ENCODE measurements at regions not wholly inside any gene's neighbourhood (a gene's known extent, or its start where the extent isn't known, plus 50 kb on each side); places are given as distances from the start of the nearest gene placed in this dataset.

- DNase-seq = no peak
These were observed 194.4 kb upstream of the TLE4 start for GRCh38 chr9:79377339-79377855.

DNA sequence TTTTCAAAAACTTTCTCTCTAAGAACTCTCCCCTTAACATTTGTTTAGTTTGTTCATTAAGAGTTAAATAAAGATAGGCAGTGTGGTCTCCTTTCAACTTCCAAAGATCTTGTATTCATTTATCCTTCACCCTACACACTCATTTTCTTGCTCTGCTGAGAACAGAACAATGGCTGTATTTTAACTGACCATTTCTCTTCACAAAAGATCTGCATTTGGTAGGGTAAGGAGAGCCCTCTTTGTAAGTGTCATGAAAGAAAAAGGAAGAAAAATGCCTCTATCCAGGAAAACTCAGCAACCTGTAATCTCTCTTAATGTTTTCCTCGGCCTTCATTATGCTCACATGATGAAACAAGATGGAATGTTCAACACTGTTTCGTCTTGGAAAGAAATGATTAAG lies 193.7 kb upstream of the TLE4 start:
- DNase-seq = no peak

DNA sequence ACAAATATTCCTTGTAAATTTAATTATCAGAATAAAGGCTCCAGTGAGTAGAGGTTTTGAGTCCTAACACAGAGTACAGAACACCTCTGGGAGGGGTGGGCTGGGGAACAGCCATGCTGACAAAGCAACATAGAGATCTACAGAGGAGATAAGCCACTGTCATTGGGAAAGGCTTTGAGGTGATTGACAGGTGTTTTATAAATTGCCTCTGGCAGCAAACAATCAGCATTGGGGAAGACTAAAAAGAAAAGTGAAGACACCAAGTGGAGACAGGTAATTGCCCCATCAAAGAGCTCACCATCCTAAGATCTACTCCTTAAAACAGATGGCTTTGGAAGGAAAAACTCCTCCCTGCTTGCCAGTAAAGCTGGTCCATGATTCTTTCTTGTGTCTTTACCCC lies 189.7 kb upstream of the TLE4 start:
- DNase-seq = no peak

DNA sequence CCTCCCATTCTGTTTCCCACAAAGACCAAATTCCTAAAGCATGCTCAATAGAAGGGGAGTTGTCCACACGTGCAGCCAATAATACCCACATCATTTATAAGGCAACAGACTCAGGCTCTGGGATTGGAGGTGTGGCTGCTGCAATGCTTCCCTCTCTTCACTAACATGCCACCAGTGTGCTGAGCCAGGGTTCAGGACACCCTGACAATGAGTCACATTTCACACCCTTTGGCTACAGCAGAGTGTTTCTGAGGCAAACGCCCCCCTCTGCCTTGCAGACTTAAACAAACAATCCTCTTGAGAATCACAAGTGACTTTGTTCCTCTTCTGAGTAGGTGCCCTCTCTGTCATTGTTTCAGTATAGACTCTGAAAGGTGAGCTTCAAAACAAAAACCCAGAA lies 189.3 kb upstream of the TLE4 start:
- no peak for DNase-seq

DNA sequence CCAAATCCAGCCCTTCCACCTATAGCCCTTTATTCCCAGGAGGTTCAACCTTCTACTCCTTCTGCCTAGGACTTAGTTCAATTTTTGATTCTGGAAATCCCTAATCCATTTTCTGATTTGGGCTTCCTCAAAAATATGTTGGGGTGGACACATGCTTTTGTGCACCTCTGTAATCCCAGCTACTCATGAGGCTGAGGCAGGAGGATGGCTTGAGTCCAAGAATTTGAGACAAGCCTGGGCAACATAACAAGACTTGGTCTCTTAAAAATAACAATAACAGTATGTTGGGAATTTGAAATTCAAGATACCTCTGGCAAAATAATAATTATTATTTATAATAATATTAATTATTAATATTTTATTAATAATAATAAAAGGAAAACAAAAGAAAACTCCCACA lies 188.7 kb upstream of the TLE4 start:
- no peak for DNase-seq

DNA sequence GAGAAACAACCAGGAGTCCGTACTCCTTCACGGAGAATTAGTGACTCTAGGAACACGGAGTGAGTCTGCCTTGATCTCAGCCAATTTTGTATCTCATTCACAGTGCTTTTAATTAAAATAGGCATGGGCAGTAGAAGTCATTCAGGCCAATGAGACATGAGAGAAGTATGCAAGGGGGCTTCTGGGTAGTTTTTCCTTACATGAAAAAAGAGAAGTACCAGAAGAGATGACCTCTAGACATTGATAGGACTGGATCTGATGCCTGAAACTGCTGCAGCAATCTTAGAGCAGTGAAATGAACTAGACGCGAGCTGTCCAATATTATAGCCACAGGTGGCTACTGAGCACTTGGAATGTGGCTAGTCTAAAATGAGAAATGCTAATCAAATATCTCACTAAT lies 187.7 kb upstream of the TLE4 start:
- DNase-seq = no peak

DNA sequence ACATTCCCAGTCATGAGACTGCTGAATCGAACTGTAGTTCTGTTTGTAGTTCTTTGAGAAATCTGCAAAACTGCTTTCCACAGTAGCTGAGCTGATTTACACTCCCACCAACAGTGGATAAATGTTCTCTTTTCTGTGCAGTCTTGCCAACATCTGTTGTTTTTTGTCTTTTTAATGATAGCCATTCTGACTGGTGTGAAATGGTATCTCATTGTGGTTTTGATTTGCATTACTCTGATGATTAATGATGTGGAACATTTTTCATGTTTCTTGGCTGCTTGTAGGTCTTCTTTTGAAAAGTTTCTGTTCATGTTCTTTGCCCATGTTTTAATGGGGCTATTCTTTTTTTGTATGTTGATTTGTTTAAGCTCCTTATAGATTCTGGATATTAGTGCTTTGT lies 187.3 kb upstream of the TLE4 start:
- no peak for DNase-seq

DNA sequence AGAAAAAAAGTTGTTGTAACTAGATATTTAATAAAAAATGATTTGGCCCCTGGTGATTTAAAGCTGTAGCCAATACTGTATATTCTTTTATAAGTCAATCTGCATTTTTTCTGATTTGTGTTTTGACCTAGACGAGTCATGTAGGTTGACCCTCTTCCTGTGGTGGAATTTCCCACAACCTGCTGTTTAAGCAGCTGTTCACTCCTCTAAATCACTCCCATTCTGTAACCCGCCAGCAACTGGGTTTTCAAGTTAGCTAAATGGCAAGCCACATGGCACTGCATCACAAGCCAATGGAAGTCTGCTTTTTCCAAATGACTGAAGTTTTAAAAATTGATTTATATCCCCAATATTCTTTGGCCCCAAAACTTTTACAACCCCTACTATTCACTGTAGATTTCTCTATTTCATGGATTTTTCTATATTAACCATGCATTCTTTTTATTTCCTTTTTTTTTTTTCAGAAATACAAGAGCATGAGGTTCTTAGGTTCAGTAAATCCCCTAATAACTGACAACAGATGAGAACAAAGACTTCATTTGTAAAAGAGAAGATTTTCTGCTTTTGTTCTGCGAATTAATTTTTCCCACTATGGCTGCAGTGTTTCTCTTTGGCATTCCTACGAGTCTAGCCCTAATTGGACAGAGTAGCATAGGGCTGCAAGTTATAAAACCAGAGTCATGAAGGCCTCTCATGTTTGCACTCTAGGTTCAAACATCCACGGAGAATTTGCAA lies 184.5 kb upstream of the TLE4 start:
- no peak for DNase-seq

DNA sequence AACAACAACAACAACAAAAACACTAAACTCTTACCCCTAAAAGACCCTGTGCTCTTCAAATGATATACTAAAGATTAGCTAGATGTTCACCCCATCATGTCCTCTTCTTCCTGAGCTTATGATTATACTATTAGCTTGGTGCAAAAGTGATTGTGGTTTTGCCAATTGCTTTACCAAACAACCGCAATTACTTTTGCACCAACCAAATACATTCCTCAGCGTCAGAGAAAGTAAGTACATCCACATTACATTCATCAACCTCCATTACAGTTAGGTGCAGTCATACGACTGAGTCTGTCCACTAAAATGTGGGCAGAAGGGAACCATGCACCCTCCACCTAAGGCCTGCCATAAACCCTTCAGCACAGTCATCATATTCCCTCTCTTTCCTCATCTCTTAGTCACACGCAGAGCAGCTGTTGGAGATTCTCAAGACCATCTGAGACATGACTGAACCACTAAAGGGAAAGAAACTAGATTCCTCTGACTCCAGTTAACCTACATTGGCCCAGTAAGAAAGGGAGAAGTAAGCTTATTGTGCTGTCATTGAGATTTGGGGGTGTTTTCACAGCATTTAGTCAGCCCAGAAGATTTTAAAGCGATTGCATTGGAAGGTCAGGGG lies 181.6 kb upstream of the TLE4 start:
- DNase-seq = no peak

DNA sequence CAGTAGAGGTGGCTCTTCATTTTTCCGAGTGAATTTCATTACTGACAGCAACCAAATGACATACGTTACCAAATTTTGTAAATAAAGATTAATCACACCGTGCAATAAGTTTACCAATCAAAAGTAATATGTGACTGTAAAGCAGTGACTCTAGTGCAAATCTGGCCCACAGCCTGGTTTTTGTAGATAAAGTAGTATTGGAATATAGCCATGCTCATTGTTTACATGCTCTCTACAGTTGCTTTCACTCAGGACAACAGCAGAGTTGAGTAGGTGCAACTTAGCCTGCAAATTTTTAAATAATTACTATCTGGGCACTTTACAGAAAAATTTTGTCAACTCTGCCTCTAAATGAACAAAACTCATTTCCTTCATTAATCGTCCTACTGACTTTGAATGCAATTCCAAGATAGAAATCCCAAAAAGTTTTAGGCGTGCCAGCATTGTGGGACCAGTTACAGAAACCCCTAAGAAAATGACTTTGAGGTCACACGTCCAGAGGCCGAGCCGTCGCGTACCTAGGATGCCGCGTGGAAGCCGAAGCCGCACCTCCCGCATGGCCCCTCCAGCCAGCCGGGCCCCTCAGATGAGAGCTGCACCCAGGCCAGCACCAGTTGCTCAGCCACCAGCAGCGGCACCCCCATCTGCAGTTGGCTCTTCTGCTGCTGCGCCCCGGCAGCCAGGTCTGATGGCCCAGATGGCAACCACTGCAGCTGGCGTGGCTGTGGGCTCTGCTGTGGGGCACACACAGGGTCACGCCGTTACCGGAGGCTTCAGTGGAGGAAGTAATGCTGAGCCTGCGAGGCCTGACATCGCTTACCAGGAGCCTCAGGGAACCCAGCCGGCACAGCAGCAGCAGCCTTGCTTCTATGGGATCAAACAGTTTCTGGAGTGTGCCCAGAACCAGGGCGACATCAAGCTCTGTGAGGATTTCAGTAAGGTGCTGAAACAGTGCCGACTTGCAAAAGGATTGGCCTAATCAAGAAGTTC lies 180.7 kb upstream of the TLE4 start:
- no peak for DNase-seq

DNA sequence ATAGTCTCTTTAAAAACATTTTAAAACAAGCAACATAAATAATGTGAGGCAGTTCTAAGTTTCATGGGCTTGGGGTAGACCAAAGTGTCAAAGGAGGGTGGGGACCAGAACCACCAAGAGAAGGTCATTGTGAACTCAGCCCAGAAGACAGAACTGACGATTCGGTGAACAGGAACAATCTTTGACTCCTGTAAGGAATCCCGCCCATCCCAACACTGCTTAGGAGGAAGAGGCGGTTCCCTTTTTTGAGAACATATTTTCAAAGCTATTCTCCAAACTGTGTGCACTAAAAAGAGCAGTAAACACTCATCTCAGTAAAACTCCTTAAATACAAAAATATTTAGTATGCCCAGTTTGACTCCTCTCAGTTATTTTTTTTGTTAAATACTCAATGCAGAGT lies 176.5 kb upstream of the TLE4 start:
- DNase-seq = no peak

- DNase-seq = no peak
These were observed 176.0 kb upstream of the TLE4 start for GRCh38 chr9:79395755-79396154.

- DNase-seq = no peak
These were observed 175.6 kb upstream of the TLE4 start for GRCh38 chr9:79396168-79396567.

DNA sequence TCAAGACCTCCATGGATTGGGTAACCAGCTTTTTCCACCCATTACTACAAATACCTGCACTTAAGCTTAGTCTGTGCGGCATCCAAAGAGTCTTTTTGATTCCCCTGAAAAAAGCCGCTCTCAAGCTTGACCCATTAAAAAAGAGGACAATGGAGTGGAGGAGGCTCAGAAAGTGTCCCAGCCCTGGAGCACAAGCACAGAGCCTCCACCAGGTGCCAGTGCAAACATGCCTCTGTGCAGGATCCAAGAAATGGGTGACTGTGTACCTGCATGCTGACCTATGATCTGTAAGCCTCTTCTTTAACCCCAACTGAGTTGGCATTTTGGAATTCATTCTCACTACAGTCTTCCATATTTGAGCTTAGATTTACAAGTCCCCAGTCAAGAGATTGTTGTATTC lies 168.3 kb upstream of the TLE4 start:
- no peak for DNase-seq

DNA sequence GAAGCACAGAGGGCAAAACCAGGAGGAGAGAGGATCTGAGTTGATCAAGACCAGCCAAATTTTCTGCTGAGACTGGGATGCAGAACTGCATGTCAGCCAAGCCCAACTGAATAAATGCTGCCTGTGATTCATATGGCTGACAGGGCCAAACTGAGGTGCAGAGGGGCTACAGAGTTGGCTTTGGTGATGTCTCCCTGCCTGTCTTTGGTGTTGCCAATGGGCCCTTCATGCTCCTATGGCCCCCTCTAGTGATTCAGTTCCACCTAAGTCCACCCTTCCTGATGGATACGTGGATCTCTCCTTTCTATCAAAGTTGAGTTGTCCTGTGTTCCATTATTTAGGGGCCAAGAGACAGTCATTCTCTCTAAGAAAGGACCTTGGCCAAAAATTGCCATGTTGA lies 163.6 kb upstream of the TLE4 start:
- no peak for DNase-seq

DNA sequence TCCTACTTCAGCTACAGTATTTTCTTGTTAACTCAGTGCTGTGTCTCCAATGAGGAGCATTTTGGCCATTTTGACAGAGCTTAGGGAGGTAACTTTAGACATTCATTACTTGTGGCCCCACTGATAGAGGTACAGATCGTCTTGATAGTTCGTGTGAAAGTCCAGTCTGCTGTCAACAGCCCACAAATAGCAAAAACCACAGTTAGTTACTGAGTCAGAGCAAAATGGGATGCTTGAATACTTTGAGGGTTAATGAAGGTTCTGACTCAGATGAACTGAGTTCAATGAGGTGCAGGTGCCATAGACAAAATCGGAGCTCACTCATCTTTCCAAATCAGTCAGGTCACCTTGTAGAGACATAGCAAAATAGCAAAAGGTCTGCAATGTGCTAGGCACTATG lies 163.1 kb upstream of the TLE4 start:
- no peak for DNase-seq

DNA sequence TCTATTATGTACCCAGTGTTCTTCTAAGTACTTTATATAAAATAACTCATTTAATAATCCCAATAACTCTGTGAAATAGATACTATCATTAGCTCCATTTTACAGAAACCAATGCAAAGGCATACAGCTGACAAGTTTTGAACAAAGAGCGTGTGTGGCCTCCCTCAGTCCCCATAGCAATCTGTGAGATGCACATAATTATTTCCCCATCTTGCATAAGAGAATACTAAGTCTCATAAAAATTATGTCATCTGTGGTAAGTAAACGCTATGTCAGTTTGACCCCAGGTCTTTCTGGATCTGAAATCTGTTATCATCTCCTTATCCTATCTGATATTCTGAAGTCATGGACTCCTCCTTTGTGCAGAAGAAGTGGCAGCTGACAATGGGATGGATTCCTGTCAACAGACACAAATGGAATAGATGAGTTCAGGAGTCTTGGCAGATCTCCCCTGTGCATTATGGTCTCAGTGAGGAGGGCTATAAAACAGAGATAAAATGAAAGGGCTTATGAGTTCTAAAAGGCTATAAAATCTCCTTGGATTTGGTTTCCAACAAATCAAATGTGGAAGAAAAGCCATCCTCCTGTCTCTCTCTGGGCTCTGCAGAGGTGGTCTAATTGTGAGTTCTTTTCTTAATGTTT lies 162.5 kb upstream of the TLE4 start:
- no peak for DNase-seq

GRCh38 chr9:79425840-79426239 lies 145.9 kb upstream of the TLE4 start:
- no peak for DNase-seq

DNA sequence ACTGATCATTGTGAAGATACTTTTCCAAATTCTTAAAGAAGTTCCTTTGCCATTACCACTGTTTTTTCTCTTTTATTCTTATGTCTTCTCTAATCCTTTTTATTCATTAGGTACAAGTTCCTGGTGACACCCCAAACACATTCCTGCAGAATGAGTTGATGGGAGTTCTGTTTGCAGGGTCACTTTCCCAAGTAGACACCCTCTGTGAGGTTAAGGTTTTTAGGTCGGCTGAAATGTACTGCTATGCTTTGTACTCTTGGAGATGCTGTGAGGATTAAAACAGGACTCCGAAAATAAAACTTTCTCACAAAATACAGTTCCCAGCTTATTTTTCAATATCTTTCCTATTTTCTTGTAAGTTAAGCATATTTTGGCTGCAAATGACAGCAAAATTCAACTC lies 143.3 kb upstream of the TLE4 start:
- DNase-seq = no peak

DNA sequence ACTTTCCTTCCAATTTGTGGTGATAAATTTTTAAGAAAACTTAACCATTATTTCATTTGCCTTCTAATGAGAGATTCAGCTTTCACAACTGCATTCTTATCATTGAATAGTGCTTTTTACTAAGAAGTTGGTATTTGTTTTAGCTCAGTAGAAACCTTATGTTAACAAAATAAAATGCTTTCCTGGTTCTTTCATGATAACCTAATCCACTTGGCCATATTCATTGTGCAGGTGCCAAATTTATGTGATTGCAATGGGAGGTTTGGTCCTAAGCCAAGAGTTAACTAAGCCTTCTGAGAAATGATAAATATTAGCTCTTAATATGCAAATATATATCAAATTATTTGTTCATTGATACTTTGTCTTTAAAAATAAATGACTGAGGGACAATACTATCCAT lies 141.1 kb upstream of the TLE4 start:
- DNase-seq = no peak

- no peak for DNase-seq
These were observed 140.6 kb upstream of the TLE4 start for GRCh38 chr9:79431019-79431679.

GRCh38 chr9:79432485-79432884 lies 139.3 kb upstream of the TLE4 start:
- no peak for DNase-seq

DNA sequence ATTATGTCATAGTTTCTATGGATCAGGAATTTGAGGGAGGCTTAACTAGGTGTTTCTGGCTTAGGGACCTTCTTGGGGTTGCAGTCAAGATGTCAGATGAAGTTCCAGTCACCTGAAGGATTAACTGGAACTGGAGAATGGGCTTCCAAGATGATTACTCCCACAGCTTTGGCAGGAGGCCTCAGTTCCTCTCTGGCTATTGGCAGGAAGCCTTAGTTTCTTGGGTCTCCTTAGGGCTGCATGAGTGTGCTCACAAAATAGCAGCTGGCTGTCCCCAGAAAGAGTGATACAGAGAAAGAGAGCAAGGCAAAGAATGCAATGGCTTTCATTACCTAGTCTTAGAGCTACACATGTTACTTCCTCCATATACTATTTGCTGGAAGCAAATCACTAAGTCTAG lies 138.1 kb upstream of the TLE4 start:
- DNase-seq = no peak

Data from activated CD4-positive, alpha-beta T cell treated with anti-CD3 and anti-CD28 coated beads, Interleukin-10, Interleukin-2, amounts not matched to agents 100 ng/mL and 50 ng/mL, durations not matched to agents 16 hours and 8 hours (primary cell).